HG03097 (cell line): ENCODE measurements at regions not wholly inside any gene's neighbourhood (a gene's known extent, or its start where the extent isn't known, plus 50 kb on each side); places are given as distances from the start of the nearest gene placed in this dataset.

ENCODE experiments used
- ATAC-seq: cut with Tn5 transposase; IDR thresholded peaks from one replicate; pipeline ENCODE4 v1.9.1; 2021; ENCODE audit not compliant: unreplicated experiment, low FRiP score

DNA sequence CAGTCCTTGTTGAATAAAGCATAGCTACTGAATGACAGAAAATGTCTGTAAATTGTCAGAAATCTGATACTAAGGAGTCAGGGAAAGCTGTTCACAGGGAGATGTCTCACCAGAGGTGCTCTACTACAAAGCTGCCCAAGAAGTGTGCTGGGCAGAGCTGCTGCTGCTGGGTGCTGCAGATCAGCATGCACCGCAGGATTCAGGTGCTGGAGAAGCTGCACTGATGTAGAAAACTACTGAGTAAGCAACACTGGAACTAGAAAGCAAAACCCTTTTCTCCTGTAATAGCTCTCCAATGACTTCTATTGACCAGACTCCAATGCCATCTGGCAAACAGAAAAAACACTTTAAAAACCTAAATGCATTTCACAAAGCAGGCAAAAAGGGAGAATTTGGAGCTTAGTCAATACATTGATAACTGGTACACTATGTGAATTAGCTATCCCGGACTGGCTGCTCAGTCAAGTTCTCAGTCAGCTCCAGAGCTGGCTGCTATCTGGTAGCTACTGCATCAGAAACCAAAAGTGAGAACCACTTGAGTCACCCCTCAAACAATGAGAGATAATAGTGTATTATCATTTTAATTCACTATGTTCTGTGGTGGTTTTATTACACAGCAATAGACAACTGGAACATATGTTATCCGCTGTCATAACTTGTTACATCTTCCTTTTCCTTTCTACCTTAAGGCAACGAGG, 493.1 kb downstream of the CPS1 start:
- ATAC-seq: no peak

DNA sequence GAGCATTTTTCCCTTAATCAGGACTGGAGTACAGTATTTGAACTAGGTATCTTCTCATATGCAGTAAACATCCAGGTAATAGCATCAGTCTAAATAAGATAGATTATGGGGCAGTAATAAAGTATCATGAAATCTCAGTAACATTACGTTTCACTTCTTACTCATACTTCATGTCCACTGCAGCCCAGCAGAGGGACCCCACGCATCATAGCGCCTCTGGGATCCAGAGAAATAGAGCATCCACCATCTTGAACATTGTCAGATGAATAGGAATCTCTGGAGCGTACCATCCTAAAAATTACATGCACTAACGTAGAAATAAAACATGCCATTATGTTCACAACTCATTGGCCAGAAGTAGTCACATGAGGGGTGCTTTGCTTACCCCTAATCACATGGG, 499.0 kb downstream of the CPS1 start:
- ATAC-seq: no peak

DNA sequence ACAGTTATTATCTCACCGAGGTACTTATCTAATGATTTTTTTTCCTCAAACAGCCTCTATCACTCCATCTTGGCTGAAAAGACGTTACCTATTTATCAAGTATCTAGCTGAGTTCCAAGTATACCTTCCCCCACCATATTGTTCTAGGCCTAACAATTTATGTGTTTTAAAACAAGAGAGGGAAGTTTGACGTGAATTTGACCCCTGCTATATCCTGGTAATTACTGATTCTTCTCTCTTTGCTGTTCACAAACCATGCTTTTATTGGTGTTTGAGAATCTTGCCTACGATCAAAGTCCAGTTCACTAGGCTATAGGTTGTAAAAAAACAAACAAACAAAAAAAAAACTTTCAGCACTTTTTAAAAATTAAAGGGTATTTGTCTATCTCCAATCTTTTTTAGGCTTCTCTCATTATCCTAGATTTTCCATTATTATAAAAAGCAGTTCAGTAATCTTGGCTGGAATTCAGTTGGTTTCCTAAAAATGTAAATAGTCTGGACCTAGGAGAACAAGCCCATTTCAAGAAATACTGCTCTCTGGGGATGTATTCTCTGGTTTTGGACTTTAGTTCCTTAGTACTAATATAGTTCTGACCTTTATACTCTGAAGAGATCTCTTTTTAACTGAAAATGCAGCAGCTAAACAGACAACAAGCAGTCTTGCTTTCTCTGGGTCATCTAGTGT, 505.4 kb downstream of the CPS1 start:
- no peak for ATAC-seq

DNA sequence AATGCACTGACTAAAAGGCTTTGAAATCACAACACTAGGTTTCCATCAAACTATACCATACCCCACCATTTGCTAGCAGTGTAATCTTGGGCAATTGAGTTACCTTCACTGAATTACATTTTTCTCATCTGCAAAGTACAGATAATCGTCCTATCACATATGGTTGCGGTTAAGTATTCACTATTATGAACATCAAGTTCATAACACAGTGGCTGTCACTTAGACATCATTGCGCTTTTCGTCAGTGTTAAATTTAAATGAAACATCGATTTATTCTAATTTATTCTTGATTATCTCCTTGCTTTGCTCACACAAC, 505.9 kb downstream of the CPS1 start:
- no peak for ATAC-seq

DNA sequence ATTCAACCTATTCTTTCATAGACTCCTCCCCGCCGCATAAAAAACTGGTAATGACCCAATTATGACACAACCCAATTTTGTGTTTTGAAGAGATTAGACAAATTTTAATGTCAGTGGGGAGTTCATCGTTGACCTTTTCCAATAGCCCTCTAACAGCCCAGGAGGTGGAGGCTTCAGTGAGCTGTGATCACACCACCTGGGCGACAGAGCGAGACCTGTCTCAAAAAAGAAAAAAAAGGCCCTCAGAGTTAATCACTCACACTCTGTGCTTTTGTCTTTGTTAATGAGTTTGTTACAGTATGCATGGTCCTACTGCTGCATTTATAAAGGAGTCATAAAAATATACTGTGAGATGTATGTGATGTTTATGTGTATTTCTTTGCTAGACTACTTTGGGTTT, 510.6 kb downstream of the CPS1 start:
- no peak for ATAC-seq

DNA sequence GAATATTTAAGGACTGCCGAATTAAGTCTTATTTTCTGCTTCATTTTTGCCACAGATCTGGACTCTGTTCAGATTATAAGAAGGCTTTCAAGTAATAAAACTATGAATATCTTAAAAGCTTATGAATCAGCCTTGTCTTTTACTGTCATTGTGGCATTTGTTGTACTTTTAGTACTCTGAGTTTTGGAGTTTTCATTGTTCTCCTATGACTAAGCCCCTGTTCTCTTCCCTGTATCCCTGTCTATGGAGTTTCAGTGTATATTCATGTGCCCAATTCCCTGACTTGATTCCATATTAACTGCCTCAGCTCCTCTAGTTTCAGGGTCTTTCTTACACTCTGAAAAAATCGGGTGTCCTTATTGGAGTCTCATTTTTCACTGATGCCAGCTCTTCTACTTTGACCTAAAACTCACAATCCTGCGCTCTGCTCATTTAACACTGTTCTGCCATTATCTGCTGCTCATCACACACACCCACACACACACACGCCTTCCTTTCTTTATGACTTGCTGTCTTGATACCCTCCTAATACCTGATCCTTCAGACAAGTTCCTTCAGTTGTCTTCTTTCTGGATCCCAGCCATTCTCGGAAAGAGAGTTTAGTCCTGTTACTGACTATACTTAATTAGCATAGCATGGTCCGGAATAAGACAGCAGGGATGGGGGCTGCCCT, 511.8 kb downstream of the CPS1 start:
- no peak for ATAC-seq

DNA sequence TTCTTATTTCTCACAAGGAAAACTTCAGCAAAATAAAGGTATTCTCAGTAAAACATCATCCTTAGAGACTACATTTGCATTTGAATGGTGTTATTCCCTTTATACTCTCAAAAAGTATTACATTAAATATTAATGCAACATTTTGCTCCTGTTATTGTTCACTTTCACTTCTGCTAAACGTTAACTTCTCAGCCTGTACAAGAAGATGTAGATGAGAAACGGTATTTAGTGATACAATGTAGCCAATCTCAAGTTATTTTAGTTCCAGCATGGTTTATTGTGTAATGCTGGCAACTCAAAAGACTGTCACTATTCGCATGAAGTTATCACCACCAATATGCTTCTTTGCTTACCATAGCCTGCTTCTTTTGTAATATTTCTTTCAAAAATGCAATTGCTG, 514.1 kb downstream of the CPS1 start:
- no peak for ATAC-seq

DNA sequence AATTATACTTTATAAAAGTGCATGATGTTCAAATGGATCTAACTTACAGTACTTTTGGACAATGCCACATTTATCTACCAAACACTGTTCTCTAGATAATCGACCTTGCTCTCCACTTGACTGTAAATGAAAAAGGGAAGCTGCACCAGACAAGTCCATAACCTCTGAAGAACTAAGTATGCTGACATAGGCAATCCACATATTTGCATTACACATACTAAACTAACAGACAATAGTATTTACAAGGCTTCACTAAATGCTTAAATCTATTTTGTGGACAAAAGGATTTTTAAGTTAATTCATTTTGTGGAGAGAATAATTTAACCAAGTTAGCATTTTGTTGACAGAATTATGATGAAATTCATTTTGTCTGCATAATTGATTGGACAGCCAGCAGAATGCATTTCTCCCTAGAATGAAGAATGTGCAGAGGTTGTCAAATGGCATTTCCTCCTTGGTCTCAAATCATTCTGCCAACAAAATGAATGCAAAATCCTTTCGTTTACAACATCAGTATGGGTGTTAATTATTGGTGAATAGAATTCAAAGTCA, 520.9 kb downstream of the CPS1 start:
- ATAC-seq: no peak

DNA sequence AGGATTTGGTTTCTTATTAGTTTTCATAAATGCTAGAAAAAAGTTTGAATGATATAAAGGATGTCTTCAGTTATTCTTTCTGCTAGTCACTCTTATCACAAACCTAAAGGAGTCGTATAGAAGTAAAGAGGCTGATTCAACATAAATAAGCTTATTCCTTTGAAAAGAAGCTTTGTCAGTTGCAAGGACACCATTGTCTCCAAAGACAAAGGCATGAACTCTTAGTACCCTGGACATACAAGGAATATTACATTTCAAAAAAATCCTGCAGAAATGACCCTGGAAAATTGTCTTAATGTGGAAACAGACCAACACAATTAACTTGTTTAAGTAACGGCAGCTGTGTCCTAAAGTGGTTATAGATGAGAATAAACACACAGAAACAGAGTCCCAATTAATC, 528.0 kb downstream of the CPS1 start:
- ATAC-seq: no peak

DNA sequence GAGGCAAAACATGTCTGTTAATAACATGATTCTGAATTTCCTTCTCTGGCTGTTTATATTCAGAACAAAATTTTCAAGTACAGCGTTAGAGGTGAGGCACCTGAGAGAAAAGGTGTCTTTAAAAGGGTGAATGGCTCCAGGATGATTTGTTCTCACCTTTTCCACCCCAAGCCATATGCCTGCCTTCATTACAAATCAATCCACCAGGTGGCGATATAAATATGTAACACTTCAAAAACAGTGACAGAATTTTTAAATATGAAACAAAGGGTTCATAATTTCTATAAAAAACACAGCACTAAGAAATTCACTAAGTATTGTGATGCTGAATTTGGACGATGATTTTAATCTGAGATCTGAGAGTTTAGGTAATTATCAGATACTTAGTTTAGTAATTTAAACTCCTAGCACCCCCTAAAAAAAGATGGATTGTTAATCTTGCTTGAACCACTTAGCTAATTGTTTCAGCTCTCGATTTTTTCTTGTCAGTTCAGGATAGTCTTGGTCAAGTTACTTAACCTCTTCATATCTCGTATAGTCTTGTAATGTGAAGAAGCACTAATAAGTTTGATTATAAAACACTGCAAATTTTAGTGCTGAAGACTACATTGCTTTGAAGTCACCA, 528.8 kb downstream of the CPS1 start:
- no peak for ATAC-seq

DNA sequence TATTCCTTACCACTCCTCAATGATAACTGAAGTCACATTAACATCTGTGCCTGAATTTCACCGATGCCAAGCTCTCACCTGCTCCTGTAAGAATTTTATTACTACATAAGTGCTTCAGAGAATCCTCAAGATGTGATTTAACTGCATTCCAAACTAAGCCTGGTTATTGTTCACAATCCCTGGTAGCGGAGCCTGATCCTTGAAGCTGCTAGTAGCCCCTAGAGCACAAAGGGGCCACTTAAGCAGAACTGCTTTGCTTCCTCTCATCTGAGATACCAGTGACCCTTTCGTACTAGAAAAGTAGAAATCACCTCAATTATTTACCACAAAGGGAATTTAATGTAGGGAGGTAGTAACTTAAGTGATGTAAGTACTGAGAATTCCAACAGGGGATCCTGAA, 529.6 kb downstream of the CPS1 start:
- no peak for ATAC-seq

DNA sequence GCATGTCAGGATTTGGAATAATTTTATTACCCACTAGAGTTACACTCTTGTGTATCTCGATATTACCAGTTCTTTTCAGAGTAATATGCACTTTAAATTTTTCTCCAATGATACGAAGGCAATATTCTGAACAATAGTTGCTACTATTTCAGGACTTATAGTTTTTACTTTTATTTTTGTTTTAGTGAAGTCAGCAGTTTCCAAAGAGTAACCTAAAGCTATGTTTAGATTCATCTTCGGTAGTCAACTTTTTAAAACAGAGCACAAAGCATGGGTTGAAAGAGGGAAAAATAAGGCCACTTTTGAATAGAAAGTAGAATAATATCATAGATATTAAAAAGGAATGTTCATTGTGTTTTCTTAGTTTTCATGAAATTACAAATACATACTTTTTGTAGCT, 532.7 kb downstream of the CPS1 start:
- ATAC-seq: no peak

DNA sequence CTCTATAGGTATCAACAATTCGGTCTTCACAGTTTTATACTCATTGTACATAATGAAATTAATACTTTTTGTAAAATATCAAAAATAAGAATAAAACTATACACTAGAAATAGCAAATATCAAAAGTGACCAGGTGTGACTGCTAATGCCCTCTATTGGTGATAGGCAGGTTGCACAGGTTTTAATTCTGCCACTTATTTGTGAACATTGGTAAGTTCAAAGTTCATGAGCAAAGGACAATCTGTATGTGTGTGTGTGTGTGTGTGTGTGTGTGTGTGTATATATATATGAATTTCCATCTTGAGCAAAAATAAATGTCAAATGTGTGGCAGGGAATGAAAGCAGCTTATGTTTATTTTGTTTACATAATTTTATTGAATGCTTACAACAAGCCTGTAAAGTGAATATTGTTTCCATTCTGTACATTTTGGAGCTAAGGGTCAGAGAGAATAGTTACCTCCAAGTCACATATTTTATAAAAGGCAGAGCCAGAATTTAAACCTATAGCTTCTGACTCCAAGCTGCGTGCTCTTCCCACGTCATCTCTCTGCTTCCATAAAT, 537.4 kb downstream of the CPS1 start:
- ATAC-seq: no peak

DNA sequence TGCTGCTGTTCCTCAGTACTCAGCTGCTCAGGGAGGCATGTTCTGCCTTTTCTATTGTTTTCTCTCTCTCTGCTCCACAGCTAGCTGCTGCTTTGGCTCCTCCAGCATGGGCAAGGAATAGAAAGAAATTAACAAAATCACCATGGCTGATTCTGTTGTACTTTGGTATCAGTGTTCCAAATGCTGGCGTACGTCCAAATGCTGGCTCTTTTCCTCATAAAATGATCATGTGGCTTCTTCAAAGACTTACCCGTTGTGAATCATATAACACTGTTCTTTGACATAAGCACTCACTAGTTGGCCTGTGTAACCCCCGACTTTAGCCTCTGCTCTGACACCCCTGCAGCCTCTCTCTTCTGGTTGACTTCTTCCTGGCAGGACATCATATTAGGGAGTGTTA, 547.6 kb downstream of the CPS1 start:
- ATAC-seq: no peak

DNA sequence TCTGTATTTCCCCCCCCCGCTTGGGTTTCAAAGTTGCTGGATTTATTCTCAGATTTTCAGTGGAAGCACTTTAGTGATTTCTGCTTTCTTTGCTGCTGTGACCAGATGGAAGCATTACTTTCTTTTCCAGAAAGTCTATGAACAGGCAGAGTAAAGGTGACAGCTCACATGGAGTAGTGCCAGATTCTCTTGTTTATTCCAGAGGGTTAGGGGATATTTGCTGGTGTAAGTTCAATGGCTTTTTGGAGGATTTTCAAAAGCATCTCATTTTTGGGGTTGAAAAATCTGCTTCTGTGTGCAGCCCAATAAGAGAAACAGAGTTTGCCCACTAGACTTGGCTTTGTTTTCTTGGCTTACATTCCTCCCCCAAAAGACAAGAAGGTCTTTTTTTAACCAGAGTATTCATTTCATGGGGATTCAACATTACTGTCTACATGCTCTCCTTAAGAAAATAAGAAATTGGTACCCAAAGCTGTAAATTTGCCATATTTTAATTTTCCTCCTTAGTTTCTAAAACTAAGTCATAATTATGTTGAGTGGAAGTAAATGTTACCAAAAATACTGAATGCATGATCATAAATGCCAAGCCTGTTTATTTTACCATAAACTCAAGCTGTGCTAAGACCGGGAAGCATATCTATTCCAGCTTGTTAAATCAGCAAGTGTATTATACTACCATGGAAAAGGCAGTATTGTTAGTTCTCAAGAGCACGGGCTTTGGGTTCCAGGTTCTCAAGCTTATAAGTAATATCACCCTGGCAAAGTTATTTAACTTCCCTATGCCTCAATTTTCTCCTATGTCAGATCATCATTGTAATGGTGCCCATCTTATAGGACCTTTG, 557.2 kb downstream of the CPS1 start:
- ATAC-seq: no peak

DNA sequence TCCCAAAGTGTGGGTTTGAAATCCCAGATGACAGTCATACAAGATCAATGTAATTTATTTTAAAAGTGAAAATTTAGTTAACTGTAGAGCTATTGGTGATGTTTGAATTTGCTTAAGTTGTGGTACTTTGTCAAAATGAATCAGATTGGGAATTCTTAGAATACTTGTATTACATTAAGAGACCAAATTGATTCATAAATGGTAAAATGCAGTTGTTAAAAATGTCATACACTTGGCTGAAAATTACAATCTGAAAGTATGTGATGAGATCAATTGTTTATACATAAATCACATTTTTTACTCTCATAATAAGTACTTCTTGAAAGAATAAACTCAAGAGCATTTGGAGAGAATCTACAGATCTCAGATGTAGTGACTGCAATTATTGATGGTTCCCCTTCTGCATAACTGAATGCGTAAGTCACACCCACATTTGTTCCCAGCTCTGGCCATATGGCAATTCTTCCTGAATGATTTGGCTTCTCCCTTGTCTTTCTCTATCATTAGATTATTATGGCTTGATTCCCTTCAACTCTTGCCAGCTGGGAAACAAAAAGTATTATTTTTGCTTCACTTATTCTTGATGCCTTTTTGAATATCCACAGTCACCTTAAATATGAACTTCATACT, 558.5 kb downstream of the CPS1 start:
- no peak for ATAC-seq

DNA sequence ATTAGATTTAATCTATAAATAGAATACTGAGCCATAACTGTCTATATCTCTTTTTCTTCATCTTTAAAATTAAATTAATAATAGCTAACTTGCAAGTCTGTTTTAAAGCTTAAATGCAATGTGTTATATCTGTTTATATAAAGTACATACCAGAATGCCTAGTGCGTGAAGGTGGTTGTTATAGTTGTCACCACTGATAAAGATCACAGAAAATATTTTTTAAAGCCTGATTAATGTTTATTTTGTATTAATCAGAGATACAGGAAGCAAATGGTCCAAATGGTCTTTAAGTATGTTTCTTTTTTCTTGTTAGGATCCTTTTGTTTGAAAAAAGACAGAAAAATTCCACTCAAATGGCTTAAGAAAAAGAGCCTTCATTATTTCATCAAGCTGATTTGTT, 560.6 kb downstream of the CPS1 start:
- ATAC-seq: no peak

DNA sequence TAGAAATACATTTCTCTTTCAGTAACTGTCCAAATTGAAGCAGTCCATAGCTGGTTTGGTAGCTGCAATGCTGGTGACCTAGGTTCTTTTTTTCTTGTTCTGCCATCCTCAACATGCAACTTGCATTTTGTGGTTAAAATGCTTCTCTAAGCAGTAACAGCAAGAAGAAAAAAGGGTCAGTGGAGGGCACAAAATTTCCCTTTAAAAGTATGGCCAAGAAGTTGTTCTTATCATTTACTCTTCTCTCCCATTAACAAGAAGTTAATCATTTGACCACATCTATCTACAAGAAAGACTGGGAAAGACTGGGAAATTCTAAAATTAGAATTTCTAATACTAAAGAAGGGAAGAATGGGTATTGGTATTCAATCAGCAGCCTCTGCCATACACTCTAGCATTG, 569.9 kb downstream of the CPS1 start:
- ATAC-seq: no peak

DNA sequence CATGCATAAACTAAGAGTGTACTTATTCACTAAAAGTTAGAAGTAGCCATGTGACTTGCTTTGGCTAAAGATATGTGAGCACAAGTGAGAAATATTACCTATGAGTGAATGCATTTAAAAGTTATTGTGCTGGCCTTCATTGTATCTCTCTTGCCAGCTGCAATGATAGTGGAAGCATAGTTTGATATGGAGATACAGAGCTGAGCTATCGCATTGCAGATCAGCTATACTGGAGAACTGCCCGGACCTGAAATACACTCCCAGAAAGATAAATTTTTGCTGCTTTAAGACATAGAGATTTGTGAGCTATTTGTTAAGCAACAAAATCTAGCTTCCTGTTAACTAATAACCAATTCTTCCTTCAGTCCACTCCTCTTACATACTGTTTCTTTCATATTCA, 571.1 kb downstream of the CPS1 start:
- ATAC-seq: no peak

DNA sequence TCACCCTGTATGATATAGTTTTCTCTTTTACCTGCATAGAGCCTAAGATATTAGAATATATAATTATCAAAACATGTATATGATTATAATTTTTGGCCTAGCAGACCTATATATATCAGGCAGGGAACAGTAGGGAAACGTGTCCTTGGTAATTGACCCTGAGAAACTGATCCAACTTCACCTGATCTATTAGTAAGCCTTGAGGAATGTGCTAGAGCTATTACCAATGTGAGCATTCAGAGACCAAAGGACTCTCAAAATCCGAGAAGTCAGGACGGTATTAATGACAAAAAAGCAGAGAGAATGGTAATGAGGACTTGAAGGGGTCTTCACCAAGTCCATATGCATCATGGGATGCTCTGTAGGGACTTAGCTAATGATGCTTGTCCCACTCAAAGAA, 571.9 kb downstream of the CPS1 start:
- ATAC-seq: no peak
